Skeletal muscle tissue (tissue), 3 donors: ENCODE measurements at regions not wholly inside any gene's neighbourhood (a gene's known extent, or its start where the extent isn't known, plus 50 kb on each side); places are given as distances from the start of the nearest gene placed in this dataset.

Experiments used
- H3K27ac ChIP-seq: one replicate; pipeline ENCODE4 v1.7.0; 2013; ENCODE audit warnings: mild to moderate bottlenecking, low read depth, low read length, inconsistent platforms
- H3K27me3 ChIP-seq, 3 donors: one replicate each; pipeline ENCODE4 v1.7.0; 2013; ENCODE audit warnings: low read length in 3 of 3; ENCODE audit not compliant: control insufficient read depth in 3 of 3, insufficient read depth in 3 of 3
- H3K36me3 ChIP-seq, 3 donors: one replicate each; pipeline ENCODE4 v1.7.0; 2013; ENCODE audit warnings: low read length in 3 of 3; ENCODE audit not compliant: control insufficient read depth in 3 of 3, insufficient read depth in 3 of 3
- H3K4me1 ChIP-seq, 3 donors: one replicate each; pipeline ENCODE4 v1.7.0; 2013; ENCODE audit warnings: low read length in 3 of 3, mild to moderate bottlenecking in 3 of 3; ENCODE audit not compliant: control insufficient read depth in 3 of 3, insufficient read depth in 3 of 3
- H3K4me3 ChIP-seq, 3 donors: one replicate each; pipeline ENCODE4 v1.7.0; 2013; ENCODE audit warnings: low read length in 3 of 3
- H3K9ac ChIP-seq, 3 donors: one replicate each; pipeline ENCODE4 v1.7.0; 2013; ENCODE audit warnings: low read length in 3 of 3, mild to moderate bottlenecking in 3 of 3, moderate library complexity in 2 of 3, low read depth in 1 of 3
- H3K9me3 ChIP-seq, 3 donors: one replicate each; pipeline ENCODE4 v1.7.0; 2013; ENCODE audit warnings: low read length in 3 of 3; ENCODE audit not compliant: control insufficient read depth in 3 of 3
- donor health status: Osteomylitis.

DNA sequence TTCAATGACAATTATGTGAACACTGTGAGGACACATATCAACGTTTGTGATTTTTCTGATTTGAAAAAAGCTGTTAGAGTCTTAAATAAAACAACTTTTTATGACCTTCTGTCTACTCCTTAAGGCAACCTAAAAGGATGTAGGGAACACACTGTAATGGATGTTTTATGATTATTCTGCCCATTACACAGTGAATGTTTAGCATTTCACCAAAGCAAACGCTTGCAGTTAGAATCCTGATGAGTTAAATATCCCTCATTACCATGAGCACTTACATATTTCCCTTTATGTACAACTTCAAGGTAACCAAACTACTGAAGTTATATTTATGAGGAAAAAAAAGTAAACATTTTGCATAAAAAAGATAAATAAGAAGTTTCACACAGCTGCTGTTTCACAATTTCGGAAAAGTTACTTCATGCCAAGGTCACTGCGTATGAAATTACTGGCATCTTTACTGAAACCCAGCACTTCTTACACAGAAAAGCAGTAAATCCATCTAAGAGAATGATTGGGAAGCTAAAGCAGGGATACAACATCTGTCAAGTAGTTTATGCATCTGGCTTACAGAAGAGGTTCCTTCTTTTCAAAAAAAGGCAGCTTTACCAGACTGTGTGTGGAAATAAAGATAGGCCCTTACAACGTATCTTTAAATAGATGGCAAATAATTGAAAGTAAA lies 733.7 kb upstream of the ATXN8OS start:
- no peaks in the 10 kb centered on the region for H3K4me1 ChIP-seq
- no peaks in the 10 kb centered on the region for H3K36me3 ChIP-seq
- no peak overlapping the region for H3K9ac ChIP-seq

DNA sequence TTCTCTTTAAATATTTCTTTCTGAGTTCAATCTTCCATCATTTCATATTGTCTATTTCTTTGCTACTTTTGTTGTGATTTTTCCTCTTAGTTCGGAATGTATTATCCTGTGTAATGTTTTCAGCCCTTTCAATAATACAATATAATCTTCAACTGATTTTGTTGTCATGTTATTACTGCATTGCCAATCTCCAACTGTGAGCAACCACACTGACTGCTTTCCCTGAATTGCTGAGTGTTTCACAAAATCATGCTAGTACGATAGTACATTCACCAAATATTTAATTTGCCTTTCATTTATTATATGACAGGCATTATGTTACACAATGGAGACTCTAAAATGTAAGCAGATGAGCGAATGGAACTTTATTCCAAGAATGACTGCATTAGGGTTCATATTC lies 744.3 kb upstream of the ATXN8OS start:
- Histone ChIP-seq H3K36me3 (no peaks in the 10 kb centered on the region), H3K27ac (no peak overlapping the region), H3K9ac (no peak overlapping the region), H3K4me3 (no peak overlapping the region), H3K9me3 (no peaks in the 10 kb centered on the region), H3K4me1 (no peaks in the 10 kb centered on the region), H3K27me3 (no peaks in the 10 kb centered on the region)

More for the DNA sequence above, 733.7 kb upstream of the ATXN8OS start:
- Histone ChIP-seq H3K27me3 (no peaks in the 10 kb centered on the region), H3K4me3 (no peak overlapping the region), H3K9me3 (no peaks in the 10 kb centered on the region), H3K27ac (no peak overlapping the region)

DNA sequence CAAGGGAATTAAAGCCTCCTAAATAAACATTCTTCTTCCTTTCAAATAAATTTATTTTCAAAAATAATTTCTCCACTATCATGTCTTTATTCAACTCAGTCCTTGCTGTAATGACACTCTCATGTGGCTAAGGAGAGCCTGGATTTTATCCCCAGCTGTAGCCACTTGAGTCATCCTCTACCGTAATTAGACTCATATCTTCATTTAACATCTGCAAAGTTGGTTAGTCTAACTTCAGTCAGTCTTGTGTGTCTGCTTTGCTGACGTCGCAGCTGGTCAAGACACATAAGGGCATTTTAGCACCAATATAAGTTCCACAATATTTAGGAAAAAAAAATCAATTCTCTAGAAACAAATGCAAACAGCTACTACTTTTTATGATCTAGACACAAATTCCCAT lies 776.4 kb upstream of the ATXN8OS start:
- H3K4me1 ChIP-seq = no peaks in the 10 kb centered on the region
- no peaks in the 10 kb centered on the region for H3K9me3 ChIP-seq
- H3K9ac ChIP-seq = no peak overlapping the region
- H3K27ac ChIP-seq = no peak overlapping the region
- H3K27me3 ChIP-seq = no peaks in the 10 kb centered on the region
- no peak overlapping the region for H3K4me3 ChIP-seq
- no peaks in the 10 kb centered on the region for H3K36me3 ChIP-seq

DNA sequence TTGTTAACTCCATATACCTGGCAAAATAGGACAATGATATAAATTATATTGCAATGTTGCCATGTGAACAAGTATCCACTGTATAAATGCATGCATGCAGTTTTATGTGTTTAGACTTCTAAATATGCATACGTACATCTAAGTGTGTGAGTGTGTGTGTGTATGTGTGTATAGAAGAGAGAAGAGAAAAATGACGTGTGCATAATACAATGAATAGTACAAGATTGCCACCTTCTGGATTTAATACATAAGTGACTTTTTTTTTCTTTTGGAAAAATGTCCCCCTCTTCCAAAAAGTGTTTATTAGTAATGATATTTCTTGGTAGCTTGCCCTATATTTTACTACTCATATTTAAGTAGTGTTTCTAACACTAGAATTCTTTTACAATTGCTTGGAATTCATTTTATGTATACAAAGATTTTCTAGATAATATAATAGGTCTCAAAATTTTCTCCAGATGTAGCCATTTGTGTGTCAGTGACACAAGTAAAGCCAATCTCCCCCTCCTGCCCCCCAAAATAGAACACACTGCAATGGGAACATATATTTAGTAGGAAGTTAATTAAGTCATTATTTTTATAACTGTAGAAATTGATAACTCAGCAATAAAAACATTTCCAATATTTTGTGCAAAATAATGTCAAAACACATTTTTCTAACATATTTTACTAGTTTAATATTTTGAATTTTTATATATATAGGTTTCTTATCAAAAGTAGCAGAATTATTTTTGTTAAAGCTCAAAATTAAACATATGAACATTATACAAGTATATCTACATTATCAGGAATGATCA lies 783.3 kb upstream of the ATXN8OS start:
- no peak overlapping the region for H3K9ac ChIP-seq
- H3K4me1 ChIP-seq = no peaks in the 10 kb centered on the region
- H3K36me3 ChIP-seq = no peaks in the 10 kb centered on the region
- no peak overlapping the region for H3K27ac ChIP-seq
- no peaks in the 10 kb centered on the region for H3K9me3 ChIP-seq
- H3K27me3 ChIP-seq = no peaks in the 10 kb centered on the region
- H3K4me3 ChIP-seq = no peak overlapping the region

DNA sequence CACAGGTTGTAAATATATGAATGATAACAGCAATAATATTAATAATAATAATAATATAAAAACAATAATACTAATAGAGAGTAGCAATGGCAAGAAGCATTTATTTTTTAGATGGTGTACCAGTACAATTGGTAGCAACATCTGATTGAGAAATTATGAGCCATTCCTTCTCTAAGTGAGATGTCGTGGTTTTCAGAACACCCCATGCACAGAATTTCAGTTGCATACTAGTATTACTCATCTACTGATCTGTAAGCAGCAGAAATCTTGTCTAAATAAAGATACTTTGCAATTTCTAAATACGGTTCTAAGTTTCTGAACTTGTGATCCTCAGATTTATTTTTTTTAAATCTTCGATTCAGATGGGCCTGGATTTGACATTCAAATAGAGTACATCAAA lies 788.0 kb upstream of the ATXN8OS start:
- Histone ChIP-seq H3K27me3 (no peaks in the 10 kb centered on the region), H3K4me3 (no peak overlapping the region), H3K27ac (no peak overlapping the region), H3K9me3 (no peaks in the 10 kb centered on the region), H3K4me1 (no peaks in the 10 kb centered on the region), H3K36me3 (no peaks in the 10 kb centered on the region), H3K9ac (no peak overlapping the region)

DNA sequence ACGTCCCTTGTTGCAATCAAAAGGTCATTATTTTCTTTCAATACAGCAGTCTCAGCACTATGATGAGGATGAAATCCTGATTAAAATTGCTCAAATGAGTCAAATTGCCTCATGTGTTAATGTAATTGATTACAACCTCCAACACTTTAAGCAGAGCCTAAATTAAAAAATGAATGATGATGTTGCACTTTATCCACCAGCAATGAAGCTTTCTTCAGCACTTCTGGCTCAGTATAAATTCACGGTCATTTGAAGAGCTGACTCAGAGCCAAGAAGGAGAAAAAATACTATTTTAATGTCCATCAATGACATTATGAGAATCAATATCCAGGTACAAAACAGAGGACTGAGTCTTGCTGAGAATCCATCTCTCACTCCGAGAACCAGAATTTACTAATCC lies 792.6 kb upstream of the ATXN8OS start:
- H3K4me1 ChIP-seq = no peaks in the 10 kb centered on the region
- H3K27ac ChIP-seq = no peak overlapping the region
- no peaks in the 10 kb centered on the region for H3K27me3 ChIP-seq
- no peak overlapping the region for H3K9ac ChIP-seq
- no peaks in the 10 kb centered on the region for H3K36me3 ChIP-seq
- H3K9me3 ChIP-seq = no peaks in the 10 kb centered on the region
- H3K4me3 ChIP-seq = no peak overlapping the region

DNA sequence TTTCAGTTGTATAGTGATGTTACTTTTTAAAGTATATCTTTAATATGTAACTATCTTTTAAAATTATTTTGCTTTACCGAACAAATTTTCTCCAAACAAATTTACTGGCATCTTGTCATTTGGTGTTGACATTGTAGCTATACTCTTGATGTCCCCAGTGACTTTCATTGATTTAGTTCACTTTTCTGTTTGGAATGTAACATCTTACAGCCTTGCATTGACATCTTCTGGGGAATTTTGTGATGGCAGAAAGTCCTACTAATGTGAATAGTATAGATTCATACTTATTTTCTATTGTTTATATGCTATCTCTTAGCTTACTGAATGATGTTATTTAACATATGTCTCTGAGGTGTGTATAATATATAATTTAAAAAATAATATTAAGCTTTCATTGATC lies 800.9 kb upstream of the ATXN8OS start:
- H3K27me3 ChIP-seq = no peaks in the 10 kb centered on the region

DNA sequence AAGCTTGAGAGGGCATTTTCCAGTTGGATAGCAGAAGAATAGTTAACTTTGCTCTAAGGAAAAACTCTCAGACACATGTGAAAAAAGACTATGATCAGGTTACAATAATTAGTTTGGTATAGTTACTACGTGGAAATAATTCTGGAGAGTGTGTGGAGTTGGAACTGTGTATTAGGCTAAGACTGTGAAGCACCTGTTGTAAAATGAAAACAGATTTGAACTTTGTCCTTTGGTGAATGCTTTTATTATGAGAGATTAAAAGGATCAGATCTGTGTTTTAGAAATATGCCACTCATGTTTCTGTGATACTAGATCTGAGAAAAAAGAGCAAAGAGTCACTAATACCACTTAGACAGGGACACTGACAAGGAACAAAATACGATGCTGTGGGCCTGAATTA lies 807.5 kb upstream of the ATXN8OS start:
- Histone ChIP-seq H3K9me3 (no peaks in the 10 kb centered on the region), H3K27ac (no peak overlapping the region), H3K27me3 (no peaks in the 10 kb centered on the region), H3K4me3 (no peak overlapping the region), H3K36me3 (no peaks in the 10 kb centered on the region), H3K4me1 (no peaks in the 10 kb centered on the region), H3K9ac (no peak overlapping the region)

More for the DNA sequence above, 800.9 kb upstream of the ATXN8OS start:
- Histone ChIP-seq H3K9me3 (no peaks in the 10 kb centered on the region), H3K27ac (no peak overlapping the region), H3K4me1 (no peaks in the 10 kb centered on the region), H3K9ac (no peak overlapping the region), H3K4me3 (no peak overlapping the region), H3K36me3 (no peaks in the 10 kb centered on the region)

DNA sequence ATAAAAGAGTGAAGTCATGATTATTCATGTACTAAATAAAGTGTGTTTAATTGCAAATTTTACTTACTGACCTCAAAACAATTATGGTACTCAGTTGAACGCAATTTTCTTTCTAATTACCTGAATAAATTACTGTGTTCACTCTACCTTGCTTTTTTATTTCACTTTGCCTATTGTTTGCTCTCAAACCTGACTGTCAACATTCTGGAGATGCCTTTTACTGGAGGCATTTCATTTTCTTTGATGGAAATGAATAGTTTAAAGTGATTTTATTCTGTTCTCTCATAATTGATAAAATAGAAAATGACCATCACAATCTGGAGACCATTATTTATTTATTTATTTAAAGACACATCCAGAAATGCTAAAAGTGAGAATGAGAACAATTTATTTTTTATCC lies 811.5 kb upstream of the ATXN8OS start:
- Histone ChIP-seq H3K4me1 (no peaks in the 10 kb centered on the region), H3K36me3 (no peaks in the 10 kb centered on the region), H3K9ac (no peak overlapping the region), H3K27ac (no peak overlapping the region), H3K4me3 (no peak overlapping the region), H3K9me3 (no peaks in the 10 kb centered on the region), H3K27me3 (no peaks in the 10 kb centered on the region)

DNA sequence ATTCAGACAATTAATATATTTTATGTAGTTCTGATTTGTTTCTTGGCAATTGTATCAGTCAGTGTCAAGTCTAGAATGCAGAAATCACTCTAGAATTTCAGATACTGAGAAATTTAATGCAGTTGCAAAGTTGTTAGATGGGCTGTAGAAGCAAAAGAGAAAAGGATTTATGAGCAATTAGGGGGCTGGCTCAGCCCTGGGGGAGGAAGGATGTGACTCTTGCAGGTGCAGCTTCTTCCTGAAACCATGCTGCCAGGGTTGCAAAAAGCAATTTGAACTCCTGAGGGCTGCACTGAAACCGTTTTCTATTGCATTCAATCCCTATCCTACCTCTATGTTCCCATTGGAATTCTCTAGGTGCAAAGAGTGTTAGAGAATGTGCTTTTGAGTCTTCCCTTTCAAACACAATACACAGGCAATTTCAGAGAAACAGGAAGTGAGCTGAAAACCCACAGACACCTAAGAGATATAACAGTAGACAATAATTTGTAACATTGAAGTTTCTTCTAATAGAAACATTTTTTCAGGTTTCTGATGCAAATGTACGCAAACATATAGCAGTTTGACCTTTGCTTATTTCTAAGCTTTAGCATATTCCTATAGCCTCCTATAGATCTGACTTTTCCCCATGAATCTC lies 814.7 kb upstream of the ATXN8OS start:
- Histone ChIP-seq H3K4me1 (no peaks in the 10 kb centered on the region), H3K36me3 (no peaks in the 10 kb centered on the region), H3K9ac (no peak overlapping the region), H3K9me3 (no peaks in the 10 kb centered on the region), H3K4me3 (no peak overlapping the region), H3K27ac (no peak overlapping the region), H3K27me3 (no peaks in the 10 kb centered on the region)
